ENCODE measurements at regions not wholly inside any gene's neighbourhood (a gene's known extent, or its start where the extent isn't known, plus 50 kb on each side); places are given as distances from the start of the nearest gene placed in this dataset.

- TF ChIP-seq CTCF (IDR thresholded peaks at IDR 0.05) (no peak), POLR2A (IDR thresholded peaks at IDR 0.05) (no peak)
These were observed 70.6 kb upstream of the SEPTIN5 start for GRCh38 chr22:19643448-19644313.
